Lower leg skin (tissue), 4 donors: ENCODE measurements at regions not wholly inside any gene's neighbourhood (a gene's known extent, or its start where the extent isn't known, plus 50 kb on each side); places are given as distances from the start of the nearest gene placed in this dataset.

Experiments used
- DNase-seq, 2 donors: peaks; one replicate each; pipeline ENCODE4 v3.0.0-alpha.2; 2019; ENCODE audit warnings: low spot score in 2 of 2
- H3K4me3 ChIP-seq: fragments of 200-600 bp; sonication (generic); 2 replicates; pipeline ENCODE4 v1.5.1; 2017; ENCODE audit warnings: mild to moderate bottlenecking, low read depth; ENCODE audit not compliant: poor library complexity, severe bottlenecking
- CTCF ChIP-seq, 3 donors: fragments of 450-650 bp; IDR thresholded peaks; one replicate each; pipeline ENCODE4 v1.5.1; 2016; ENCODE audit warnings: antibody characterized with exemption in 3 of 3, mild to moderate bottlenecking in 3 of 3, moderate library complexity in 2 of 3
- POLR2A ChIP-seq, 2 donors: fragments of 450-650 bp; IDR thresholded peaks; one replicate each; pipeline ENCODE4 v1.6.1; 2016 to 2017; ENCODE audit warnings: antibody characterized with exemption in 2 of 2, mild to moderate bottlenecking in 1 of 2, moderate library complexity in 1 of 2
- WGBS, 2 donors: methylation state at CpG; one replicate each; pipeline ENCODE4 v1.1.5; 2018; 5-methylcytosine and 5-hydroxymethylcytosine counted together
- intact Hi-C: fragments of 100-400 bp; cut with DNase I; formaldehyde crosslinking; loops from one replicate; pipeline ENCODE4 v1.15.0; 2023; ENCODE audit warnings: low total_unique reads

- WGBS, 2 donors = 14 to 44% methylated on average over 1 of the region's 1 CpG
- DNase-seq = no peak
- intact Hi-C loops = loop anchor here (10.0 kb wide), 1 partner anchor 644 kb away; no protein-coding TSS in a partner anchor
- H3K4me3 ChIP-seq = no peak overlapping the region
- TF ChIP-seq POLR2A (IDR thresholded peaks at IDR 0.05) = no peak
- no peak for TF ChIP-seq CTCF (IDR thresholded peaks at IDR 0.05)
These were observed 107.3 kb upstream of the STARD3NL start for GRCh38 chr7:38070718-38071117.

- H3K4me3 ChIP-seq = no peak overlapping the region
- intact Hi-C loops = no loop called here
- TF ChIP-seq CTCF (IDR thresholded peaks at IDR 0.05) (no peak), POLR2A (IDR thresholded peaks at IDR 0.05) (no peak)
- no peak for DNase-seq
These were observed 91.2 kb upstream of the STARD3NL start for GRCh38 chr7:38086857-38087256.

GRCh38 chr7:38102507-38102906 is 75.5 kb upstream of the STARD3NL start:
- TF ChIP-seq POLR2A (IDR thresholded peaks at IDR 0.05) = no peak
- TF ChIP-seq CTCF (IDR thresholded peaks at IDR 0.05) = no peak
- intact Hi-C loops = no loop called here
- 6 to 12% methylated on average over 1 of the region's 1 CpG for WGBS, 2 donors

GRCh38 chr7:38105874-38106483 is 72.1 kb upstream of the STARD3NL start:
- TF ChIP-seq CTCF (IDR thresholded peaks at IDR 0.05) (no peak), POLR2A (IDR thresholded peaks at IDR 0.05) (no peak)
- no peak overlapping the region for H3K4me3 ChIP-seq
- 24 to 25% methylated on average over 5 of the region's 5 CpGs for WGBS, 2 donors
- intact Hi-C loops = loop anchor here (5.0 kb wide), 1 partner anchor 116 kb away; no protein-coding TSS in a partner anchor
- no peak for DNase-seq

More at GRCh38 chr7:38102507-38102906, 75.5 kb upstream of the STARD3NL start:
- no peak for DNase-seq
- H3K4me3 ChIP-seq = no peak overlapping the region

GRCh38 chr7:38107486-38107893 is 70.6 kb upstream of the STARD3NL start:
- intact Hi-C loops = loop anchor here (5.0 kb wide), 1 partner anchor 115 kb away; no protein-coding TSS in a partner anchor
- H3K4me3 ChIP-seq = no peak overlapping the region
- TF ChIP-seq CTCF (IDR thresholded peaks at IDR 0.05) (no peak), POLR2A (IDR thresholded peaks at IDR 0.05) (no peak)
- DNase-seq = peak in 1 of 2 donors; percentile 52
- 31 to 32% methylated on average over 3 of the region's 3 CpGs for WGBS, 2 donors

GRCh38 chr7:38112075-38112474 is 66.0 kb upstream of the STARD3NL start:
- 77 to 87% methylated on average over 2 of the region's 2 CpGs for whole genome bisulfite sequencing, 2 donors
- intact Hi-C loops = no loop called here

More at GRCh38 chr7:38112075-38112474, 66.0 kb upstream of the STARD3NL start:
- no peak overlapping the region for H3K4me3 ChIP-seq
- TF ChIP-seq POLR2A (IDR thresholded peaks at IDR 0.05) = no peak
- TF ChIP-seq CTCF (IDR thresholded peaks at IDR 0.05) = no peak
- DNase-seq = no peak
